ENCODE measurements at regions not wholly inside any gene's neighbourhood (a gene's known extent, or its start where the extent isn't known, plus 50 kb on each side); places are given as distances from the start of the nearest gene placed in this dataset.

DNA sequence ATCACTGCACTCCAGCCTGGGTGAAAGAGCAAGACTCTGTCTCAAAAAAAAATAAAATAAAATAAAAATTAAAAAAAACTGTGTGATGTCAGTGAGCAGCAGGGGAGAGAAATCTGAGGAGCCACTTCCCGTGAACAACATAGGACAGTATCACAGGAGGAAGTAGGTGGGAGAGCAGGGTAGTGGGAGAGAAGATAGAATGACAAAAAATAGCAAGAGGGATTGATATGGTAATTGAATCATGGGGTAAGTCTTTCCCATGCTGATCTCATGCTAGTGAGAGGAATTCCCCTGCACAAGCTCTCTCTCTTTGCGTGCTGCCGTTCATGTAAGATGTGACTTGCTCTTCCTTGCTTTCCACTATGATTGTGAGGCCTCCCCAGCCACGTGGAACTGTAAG is 81.6 kb upstream of the PBX1 start:
- TF ChIP-seq, protein P1, sequence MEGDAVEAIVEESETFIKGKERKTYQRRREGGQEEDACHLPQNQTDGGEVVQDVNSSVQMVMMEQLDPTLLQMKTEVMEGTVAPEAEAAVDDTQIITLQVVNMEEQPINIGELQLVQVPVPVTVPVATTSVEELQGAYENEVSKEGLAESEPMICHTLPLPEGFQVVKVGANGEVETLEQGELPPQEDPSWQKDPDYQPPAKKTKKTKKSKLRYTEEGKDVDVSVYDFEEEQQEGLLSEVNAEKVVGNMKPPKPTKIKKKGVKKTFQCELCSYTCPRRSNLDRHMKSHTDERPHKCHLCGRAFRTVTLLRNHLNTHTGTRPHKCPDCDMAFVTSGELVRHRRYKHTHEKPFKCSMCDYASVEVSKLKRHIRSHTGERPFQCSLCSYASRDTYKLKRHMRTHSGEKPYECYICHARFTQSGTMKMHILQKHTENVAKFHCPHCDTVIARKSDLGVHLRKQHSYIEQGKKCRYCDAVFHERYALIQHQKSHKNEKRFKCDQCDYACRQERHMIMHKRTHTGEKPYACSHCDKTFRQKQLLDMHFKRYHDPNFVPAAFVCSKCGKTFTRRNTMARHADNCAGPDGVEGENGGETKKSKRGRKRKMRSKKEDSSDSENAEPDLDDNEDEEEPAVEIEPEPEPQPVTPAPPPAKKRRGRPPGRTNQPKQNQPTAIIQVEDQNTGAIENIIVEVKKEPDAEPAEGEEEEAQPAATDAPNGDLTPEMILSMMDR (conservative IDR thresholded peaks at IDR 0.05; ENCODE audit: low read length) = no peak
- no peak for TF ChIP-seq EZH2phosphoT487 (IDR thresholded peaks at IDR 0.05; ENCODE audit: borderline replicate concordance, low read depth, low read length)
